ENCODE measurements at regions not wholly inside any gene's neighbourhood (a gene's known extent, or its start where the extent isn't known, plus 50 kb on each side); places are given as distances from the start of the nearest gene placed in this dataset.
A peak's percentile ranks its signal among the peaks of the same experiment; 100 is the strongest.
"Not testable (repeated sequence)": the region's sequence is repeated elsewhere in the genome, so short reads cannot be mapped to it uniquely, and the experiment has no call there.

DNA sequence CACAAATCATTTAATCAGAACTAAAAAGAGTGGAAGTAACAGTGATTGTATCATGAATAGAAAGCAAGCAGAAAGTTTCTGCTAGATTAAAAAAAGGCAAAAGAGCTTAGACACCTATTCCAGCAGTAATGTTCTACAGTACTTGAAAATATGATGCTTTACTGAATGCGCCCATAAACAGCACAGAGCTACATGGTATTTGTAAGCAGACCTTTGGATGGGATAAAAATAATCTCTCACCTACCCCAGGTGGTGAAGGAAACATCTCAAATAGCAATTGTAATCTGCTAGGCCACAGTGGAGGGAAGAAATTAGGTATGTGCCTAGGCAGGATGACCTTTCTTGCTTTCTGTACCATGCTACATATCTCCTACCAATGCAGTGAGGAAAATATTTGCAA, 280.9 kb upstream of the PRKX start:
- H3K4me1 Mint-ChIP-seq, result no peaks in the 10 kb centered on the region
- H3K36me3 Mint-ChIP-seq, result no peaks in the 10 kb centered on the region
- H3K27ac Mint-ChIP-seq, result no peak overlapping the region
- peaks cover 45% of the 10 kb centered on the region for H3K9me3 Mint-ChIP-seq
- TF ChIP-seq, protein P1, sequence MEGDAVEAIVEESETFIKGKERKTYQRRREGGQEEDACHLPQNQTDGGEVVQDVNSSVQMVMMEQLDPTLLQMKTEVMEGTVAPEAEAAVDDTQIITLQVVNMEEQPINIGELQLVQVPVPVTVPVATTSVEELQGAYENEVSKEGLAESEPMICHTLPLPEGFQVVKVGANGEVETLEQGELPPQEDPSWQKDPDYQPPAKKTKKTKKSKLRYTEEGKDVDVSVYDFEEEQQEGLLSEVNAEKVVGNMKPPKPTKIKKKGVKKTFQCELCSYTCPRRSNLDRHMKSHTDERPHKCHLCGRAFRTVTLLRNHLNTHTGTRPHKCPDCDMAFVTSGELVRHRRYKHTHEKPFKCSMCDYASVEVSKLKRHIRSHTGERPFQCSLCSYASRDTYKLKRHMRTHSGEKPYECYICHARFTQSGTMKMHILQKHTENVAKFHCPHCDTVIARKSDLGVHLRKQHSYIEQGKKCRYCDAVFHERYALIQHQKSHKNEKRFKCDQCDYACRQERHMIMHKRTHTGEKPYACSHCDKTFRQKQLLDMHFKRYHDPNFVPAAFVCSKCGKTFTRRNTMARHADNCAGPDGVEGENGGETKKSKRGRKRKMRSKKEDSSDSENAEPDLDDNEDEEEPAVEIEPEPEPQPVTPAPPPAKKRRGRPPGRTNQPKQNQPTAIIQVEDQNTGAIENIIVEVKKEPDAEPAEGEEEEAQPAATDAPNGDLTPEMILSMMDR (IDR thresholded peaks at IDR 0.05; ENCODE audit: unreplicated experiment), result no peak
- no peaks in the 10 kb centered on the region for H3K27me3 Mint-ChIP-seq (ENCODE audit: low read depth)
- no peak overlapping the region for H3K4me3 Mint-ChIP-seq
- DNase-seq (ENCODE audit: low spot score in 2 of 2, unreplicated experiment in 2 of 2), result no peak

DNA sequence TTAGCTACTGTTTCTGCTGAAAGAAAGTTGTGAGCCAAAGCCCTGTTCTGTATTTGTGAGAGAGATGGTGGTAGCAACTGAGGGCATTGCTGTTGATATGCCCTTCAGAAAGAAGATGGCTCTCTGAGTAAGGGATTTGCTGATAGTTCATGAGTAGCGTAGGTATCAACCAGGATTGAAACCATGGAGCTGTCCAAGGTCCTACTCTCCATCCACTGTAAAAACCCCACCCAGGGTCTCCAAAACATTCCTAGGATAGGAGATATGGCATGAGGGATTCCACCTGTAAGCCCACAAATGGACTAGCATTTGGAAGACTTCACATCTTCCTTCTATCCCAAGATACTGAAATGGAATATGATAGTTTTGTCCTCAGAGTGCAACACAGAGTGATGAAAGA, 277.1 kb upstream of the PRKX start:
- Mint-ChIP-seq H3K4me1 (no peaks in the 10 kb centered on the region), H3K4me3 (no peak overlapping the region), H3K9me3 (peaks cover 35% of the 10 kb centered on the region), H3K27ac (no peak overlapping the region), H3K36me3 (no peaks in the 10 kb centered on the region), H3K27me3 (ENCODE audit: low read depth) (peaks cover 7% of the 10 kb centered on the region)
- DNase-seq (ENCODE audit: low spot score in 2 of 2, unreplicated experiment in 2 of 2), result no peak
- TF ChIP-seq, protein P1 (IDR thresholded peaks at IDR 0.05; ENCODE audit: unreplicated experiment), result no peak

DNA sequence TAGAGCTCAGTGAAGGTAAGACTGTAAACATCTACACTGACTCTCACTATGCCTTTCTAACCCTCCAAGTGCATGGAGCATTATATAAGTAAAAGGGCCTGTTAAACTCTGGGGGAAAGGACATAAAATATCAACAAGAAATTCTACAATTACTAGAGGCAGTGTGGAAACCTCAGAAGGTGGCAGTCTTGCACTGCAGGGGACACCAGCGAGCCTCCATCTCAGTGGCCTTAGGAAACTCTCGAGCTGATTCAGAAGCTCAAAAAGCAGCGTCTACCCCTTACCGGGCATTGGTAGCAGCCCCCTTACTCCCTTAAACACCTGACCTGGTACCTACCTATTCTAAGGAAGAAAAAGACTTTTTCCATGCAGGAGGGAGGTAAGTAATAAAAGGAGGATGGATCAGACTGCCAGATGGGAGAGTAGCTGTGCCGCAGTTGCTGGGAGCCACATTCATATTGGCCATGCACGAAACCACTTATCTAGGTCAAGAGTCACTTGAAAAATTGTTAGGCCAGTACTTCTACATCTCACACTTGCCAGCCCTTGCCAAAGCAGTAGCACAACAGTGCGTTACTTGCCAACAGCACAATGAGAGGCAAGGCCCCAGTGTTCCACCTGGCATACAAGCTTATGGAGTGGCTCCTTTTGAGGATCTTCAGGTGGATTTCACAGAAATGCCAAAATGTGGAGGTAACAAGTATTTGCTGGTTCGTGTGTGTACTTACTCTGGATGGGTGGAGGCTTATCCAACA, 258.8 kb upstream of the PRKX start:
- not testable (repeated sequence) for H3K9me3 Mint-ChIP-seq; H3K4me3 Mint-ChIP-seq; H3K4me1 Mint-ChIP-seq; H3K36me3 Mint-ChIP-seq; H3K27me3 Mint-ChIP-seq (ENCODE audit: low read depth); DNase-seq (ENCODE audit: low spot score in 2 of 2, unreplicated experiment in 2 of 2); H3K27ac Mint-ChIP-seq

DNA sequence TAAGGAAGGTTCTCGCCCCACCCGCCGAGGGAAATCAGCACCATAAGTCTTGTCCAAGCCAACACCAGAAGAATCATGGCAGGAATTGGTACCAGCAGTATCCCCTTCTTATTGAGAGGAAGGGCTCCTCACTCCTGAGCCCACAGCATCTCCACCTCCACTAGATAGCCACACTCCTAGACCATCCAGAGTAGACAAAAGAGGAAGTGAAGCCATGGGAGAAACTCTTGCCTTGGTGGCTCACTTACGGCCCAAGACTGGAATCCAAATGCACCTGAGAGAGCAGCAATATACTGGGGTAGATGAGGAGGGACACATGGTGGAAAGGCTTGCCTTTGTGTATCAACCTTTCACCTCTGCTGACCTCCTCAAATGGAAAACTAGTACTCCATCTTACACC, 255.3 kb upstream of the PRKX start:
- H3K4me1 Mint-ChIP-seq, result peaks cover 6% of the 10 kb centered on the region
- H3K4me3 Mint-ChIP-seq, result no peak overlapping the region
- H3K27me3 Mint-ChIP-seq (ENCODE audit: low read depth), result no peaks in the 10 kb centered on the region
- H3K36me3 Mint-ChIP-seq, result no peaks in the 10 kb centered on the region
- H3K27ac Mint-ChIP-seq, result no peak overlapping the region
- TF ChIP-seq, protein P1 (IDR thresholded peaks at IDR 0.05; ENCODE audit: unreplicated experiment), result no peak
- H3K9me3 Mint-ChIP-seq, result peaks cover 6% of the 10 kb centered on the region
- DNase-seq (ENCODE audit: low spot score in 2 of 2, unreplicated experiment in 2 of 2), result no peak

DNA sequence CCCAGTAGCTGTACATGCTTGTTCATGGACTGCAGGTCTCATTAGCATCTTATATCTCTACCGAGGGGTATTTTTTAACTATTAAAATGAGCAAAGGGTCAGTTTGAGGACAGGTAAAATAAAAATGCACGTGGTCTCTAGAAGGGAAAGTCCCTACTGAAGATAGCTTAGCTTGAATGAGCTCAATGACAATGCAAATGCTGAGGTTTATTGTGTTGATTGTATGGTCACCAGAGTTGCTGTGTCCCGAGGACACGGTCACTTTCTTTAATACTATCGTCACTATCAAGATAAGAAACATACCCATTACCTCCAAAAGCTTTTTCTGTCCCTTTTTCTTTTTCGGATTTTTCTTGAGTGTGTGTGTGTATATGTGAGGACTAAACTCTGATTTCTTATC, 250.5 kb upstream of the PRKX start:
- peaks cover 10% of the 10 kb centered on the region for H3K9me3 Mint-ChIP-seq
- TF ChIP-seq, protein P1 (IDR thresholded peaks at IDR 0.05; ENCODE audit: unreplicated experiment), result no peak
- no peaks in the 10 kb centered on the region for H3K27me3 Mint-ChIP-seq (ENCODE audit: low read depth)
- peaks cover 21% of the 10 kb centered on the region for H3K4me1 Mint-ChIP-seq
- H3K36me3 Mint-ChIP-seq, result no peaks in the 10 kb centered on the region
- no peak overlapping the region for H3K4me3 Mint-ChIP-seq
- H3K27ac Mint-ChIP-seq, result no peak overlapping the region
- no peak for DNase-seq (ENCODE audit: low spot score in 2 of 2, unreplicated experiment in 2 of 2)

DNA sequence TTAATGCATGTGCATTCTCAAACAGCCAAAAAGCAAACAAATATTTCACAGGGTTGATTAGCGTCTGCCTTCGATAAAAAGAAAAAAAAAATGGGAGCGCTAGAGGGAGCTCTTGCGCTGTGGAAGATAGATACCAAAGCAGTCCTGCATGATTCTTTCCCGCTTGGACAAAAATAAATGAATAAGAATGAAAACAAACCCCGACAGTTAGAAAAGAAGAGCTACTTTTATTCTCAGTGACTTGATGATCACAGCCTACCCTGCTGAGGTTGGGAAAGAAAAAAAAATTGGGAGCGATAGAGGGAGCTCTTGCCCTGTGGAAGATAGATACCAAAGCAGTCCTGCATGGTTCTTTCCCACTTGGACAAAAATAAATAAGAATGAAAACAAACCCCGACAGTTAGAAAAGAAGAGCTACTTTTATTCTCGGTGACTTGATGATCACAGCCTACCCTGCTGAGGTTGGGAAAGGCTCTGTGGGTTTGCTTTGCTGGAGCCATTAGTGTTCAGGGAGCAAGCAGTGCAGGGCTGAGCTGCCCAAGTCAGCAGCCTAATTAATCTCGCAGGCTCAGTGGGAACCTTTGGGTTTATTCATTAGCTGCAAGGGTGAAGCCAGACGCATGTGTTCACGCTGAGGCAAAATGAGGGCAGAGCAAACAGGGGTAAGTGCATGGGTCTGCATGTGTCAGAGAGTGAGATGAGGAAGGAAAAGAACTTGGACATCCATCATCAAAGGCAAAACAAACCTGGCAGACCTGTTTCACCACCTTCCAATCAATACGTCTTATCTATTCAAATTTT, 249.3 kb upstream of the PRKX start:
- no peak for DNase-seq (ENCODE audit: low spot score in 2 of 2, unreplicated experiment in 2 of 2)
- TF ChIP-seq, protein P1 (IDR thresholded peaks at IDR 0.05; ENCODE audit: unreplicated experiment), result peak; percentile 72
- no peak overlapping the region for H3K27ac Mint-ChIP-seq
- peaks cover 10% of the 10 kb centered on the region for H3K9me3 Mint-ChIP-seq
- no peaks in the 10 kb centered on the region for H3K36me3 Mint-ChIP-seq
- peak overlapping the region; percentile 53 for H3K4me3 Mint-ChIP-seq
- no peaks in the 10 kb centered on the region for H3K27me3 Mint-ChIP-seq (ENCODE audit: low read depth)
- peaks cover 21% of the 10 kb centered on the region for H3K4me1 Mint-ChIP-seq
